Stimulated activated CD4-positive, alpha-beta T cell treated with anti-CD3 and anti-CD28 coated beads, Interleukin-15, amount 100 ng/mL, for 48 hours (primary cell): ENCODE measurements at regions not wholly inside any gene's neighbourhood (a gene's known extent, or its start where the extent isn't known, plus 50 kb on each side); places are given as distances from the start of the nearest gene placed in this dataset.

Source experiments
- DNase-seq, 2 donors: peaks; one replicate each; pipeline ENCODE4 v3.0.0-alpha.2; 2020; ENCODE audit warnings: low read depth in 2 of 2

DNA sequence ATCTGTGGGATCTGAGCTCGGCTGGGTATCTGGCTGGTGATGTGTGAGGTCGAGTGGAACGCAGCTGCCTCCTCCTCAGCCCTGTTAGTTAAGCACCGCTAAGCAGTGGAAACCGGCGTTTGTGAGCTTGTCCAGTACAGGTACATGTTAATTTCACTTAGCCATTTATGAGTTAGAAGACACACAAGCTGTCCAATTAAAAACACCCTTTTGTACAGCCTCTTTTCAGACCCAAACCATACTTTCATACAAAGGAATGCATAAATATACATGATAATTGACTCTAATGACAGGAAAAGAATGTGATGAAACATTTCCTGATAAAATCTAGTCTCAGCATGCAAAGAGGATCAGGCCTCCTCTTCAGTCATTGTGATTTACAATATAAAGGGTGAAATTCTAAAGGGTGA, 163.6 kb upstream of the FAT1 start:
- no peak for DNase-seq

DNA sequence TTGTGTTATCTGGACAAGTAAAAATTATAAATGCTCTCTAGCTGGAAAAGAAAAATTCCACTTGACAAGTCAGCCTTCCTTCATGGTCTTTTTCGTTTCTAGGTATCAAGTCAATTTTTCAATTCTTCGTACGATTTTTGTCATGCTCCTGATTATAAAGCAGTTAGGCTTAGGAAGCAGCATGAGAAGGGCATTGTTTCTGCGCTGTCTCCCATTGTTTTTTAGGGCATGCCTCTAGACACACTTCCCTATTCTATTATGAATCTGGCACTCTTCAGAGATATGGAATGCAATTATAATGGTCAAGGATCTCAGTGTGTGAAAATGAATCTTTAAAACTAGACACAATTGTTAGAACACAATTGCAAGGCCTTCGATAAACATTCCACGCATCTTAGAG, 164.1 kb upstream of the FAT1 start:
- no peak for DNase-seq

DNA sequence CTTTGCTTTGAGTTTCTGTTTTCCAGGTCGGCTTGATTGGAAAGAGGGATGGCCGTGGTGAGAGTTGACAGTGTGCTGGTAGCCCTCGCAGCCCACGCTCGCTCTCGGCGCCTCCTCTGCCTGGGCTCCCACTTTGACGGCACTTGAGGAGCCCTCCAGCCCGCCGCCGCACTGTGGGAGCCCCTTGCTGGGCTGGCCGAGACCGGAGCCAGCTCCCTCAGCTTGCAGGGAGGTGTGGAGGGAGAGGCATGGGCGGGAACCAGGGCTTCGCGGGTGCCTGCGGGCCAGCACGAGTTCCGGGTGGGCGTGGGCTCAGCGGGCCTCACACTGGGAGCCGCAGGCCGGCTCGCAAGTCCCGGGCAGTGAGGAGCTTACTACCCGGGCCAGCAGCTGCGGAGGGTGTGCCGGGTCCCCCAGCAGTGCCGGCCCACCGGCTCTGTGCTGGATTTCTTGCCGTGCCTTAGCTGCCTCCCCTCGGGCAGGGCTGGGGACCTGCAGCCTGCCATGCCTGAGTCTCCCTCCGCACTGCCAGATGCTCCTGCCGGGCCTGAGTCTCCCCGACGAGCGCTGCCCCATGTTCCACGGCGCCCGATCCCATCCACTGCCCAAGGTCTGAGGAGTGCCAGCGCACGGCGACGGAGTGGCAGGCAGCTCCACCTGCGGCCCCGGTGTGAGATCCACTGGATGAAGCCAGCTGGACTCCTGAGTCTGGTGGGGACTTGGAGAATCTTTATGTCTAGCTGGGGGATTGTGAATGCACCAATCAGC, 166.4 kb upstream of the FAT1 start:
- DNase-seq: no peak

DNA sequence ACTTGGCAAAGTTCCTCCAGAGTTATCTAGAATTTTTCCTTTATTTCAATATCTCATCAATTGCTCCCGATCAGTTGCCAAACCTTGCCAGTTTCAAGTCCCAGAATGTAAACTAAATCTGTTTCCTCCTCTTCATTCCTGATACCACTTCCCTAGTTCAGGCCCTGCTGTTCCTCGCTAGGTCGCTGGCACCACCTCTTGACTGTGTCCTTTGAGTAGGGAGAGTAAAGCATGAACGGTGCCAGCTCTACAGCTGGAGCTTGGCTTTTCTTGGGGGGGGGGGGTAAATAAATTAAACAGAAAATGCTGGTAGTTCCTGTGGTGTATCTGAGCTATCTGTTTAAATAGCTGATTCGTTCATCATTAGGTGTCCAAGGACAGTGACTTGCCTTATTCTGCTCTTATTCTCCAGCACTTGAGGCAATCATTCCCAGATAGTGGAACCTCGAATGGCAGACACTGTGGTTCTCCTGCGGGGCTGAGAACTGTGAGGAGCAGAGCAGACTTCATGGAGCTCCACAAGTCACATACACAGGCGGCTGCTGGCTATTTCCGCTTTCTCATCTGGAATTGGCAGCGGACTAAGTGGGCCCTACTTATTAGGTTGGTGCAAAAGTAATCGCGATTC, 168.3 kb upstream of the FAT1 start:
- no peak for DNase-seq

DNA sequence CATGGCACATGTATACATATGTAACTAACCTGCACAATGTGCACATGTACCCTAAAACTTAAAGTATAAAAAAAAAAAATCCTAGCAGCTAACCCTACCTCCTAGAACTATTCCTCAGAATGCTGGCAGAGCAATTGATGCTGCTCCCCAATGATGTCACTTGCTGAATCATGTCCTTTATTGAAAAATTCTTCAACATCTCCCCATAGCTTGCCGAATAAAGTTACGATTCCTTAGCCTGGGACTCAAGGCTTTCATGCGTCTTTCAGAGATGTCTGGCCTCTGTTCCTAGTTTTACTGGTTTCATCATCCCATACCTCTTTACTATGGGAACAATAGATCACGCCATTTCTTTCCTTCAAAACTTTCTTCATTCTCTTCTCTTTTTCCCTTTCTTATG, 174.7 kb upstream of the FAT1 start:
- no peak for DNase-seq

DNA sequence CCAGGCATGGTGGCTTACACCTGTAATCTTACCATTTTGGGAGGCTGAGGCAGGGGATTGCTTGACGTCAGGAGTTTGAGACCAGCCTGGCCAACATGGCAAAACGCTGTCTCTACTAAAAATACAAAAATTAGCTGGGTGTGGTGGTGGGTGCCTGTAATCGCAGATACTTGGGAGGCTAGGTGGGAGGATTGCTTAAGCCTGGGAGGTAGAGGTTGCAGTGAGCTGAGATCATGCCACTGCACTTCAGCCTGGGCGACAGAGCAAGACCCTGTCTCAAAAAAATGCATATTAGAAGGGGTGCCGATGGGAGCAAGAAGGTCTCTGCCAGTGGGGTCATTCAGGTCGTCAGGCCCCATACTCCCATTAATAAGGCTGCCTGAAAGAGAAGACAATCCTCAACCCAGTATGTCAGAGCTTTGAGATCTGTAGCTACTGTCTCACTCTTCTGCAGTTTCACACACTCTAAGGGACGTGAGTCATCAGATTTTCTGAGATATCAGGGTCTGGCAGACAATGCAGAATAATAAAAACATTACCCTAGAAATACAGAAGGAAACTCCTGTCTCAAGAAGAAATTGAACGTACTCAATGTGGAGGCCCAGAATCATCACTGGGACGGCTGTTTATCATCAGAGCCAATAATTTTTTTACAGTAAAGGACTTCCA, 176.7 kb upstream of the FAT1 start:
- no peak for DNase-seq

DNA sequence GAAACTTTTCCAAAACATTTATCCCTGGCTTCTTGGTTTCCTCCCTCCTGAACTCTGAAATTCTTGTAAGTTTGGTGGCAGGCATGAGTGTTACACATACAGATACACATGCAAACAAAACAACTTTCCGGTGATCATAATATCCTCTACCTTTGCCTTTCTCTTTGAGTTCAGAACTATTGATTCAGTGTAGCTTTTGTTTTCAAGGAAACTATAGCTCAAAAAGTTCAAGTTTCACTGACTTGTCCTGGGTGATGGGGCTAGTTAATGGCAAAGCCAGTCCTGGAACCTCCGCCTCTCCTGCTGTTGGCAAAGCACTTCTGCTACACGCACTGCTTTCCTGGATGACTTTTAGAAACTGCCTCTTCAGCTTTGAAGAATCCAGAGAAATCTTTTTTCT, 177.3 kb upstream of the FAT1 start:
- DNase-seq: no peak

DNA sequence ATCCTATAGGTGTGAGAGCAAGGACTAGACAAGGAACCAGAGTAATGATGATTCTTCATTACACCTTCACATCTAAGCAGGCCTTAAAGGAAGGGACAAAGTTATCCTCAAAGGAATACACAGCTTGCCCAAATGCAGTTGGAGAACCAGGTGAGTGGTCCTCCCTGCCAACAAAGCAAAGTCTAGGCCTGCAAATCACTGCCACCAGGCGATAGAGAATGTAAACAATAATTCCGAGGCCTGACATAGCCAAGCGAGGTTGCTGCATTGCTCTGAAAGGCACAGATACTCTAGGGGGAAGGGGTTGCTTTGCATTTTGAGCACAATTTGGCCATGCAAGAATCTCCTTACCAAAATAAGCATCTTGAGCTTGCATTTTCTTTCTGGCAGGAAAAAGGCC, 178.2 kb upstream of the FAT1 start:
- DNase-seq: no peak

DNA sequence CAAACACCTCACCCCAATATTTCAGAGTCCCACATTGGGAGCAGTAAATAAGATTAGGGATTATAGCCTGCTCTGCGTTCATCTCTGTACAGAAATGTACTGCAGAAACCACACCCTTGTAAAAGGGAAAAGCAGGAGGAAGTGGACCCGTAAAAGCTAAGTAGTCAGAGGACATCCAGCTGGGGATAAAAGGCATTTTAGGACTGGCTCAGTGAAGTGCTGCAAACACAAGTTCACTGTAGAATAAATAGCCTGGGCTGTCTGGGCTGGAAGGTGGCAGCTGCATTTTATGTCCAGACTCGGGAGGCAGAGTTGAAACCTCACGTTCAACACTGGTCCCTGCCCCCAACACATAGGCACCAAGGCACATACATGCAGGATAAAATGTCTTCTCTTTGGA, 178.7 kb upstream of the FAT1 start:
- DNase-seq: no peak

DNA sequence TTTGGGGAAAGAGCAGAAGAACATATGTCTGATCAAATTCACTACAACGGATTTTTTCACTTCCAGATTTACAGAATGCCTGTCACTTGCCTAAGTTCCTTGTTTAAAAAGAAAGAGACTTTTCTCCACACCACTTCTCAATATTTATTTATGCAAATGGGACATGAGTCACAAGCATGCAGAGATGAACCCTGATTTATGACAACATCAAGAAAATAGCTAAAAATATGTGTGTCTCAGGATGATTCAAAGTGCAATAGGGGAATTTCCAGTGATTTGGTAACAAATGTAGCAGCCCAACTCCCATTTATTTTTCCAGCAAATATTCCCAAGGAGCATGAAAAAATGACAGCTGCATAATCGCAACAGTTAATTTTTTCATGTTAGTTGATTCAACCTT, 180.4 kb upstream of the FAT1 start:
- no peak for DNase-seq

DNA sequence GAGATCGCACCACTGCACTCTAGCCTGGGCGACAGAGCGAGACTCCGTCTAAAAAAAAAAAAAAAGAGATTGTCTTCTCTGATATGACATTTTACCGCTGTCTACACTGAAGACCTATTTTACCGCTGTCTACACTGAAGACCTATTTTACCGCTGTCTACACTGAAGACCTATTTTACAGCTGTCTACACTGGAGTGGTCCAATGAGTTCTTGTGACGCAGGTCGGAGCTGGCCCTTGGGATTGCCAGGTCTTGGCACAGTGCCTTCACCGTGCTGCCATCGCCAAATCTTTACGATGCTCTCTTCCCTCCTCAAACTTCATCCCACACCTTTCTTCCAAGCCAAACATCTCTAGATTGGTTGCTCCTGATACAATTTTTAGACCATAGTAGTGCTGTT, 183.1 kb upstream of the FAT1 start:
- no peak for DNase-seq

DNA sequence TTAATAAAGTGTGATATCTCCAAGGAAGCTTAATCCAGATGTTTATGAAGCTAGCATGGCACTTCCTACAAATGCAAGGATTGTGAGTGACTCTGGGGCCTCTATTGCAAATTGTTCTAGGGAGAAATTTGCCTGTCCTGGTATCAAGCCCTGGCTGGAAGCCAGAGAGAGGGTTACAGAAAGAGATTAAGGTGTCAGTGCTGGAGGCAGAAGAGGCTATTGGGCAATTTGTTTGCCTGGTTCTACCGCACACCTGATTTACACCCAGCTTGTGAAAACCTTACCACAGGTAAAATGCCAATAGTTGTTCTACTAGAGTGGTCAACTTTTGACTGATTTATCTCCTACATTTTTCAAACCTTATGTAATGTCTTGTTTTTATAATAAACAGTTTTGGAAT, 186.7 kb upstream of the FAT1 start:
- DNase-seq: no peak

DNA sequence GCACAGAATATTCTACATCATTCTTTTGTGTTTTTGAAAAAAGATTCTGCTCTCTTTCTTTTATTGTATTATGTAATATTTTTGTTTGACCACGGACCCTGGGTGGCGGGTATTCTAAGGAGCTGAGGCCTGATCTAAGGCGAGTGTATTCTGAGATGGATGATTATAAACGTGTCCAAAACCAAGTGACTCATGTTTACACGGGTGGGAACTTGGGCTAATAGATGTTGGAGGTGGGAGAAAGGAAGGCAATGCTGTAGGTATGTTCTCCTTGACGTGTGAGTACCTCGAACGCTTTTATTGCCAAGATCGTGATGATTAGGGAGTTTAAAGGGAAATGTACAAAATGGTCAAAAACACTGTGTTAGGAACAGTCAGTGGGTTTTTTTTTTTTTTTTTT, 188.9 kb upstream of the FAT1 start:
- no peak for DNase-seq

DNA sequence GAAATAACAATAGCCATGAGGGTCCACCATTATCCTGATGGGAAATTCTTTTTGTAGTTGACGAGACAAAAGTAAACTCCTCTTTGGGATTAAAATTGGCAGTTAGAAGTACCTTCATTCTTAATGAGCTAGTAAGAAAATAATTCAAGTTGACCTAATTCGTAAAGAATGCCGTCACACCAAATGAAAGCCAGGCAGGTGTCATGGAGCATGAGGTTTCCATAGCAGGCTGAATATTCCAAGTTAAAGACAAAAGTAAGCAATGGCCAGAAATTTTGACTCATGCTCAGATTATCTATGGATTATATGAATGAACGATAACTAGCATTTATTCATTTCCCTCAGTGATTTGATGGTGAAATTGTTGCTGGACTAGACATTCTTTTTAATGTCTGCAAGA, 192.2 kb upstream of the FAT1 start:
- DNase-seq: no peak

DNA sequence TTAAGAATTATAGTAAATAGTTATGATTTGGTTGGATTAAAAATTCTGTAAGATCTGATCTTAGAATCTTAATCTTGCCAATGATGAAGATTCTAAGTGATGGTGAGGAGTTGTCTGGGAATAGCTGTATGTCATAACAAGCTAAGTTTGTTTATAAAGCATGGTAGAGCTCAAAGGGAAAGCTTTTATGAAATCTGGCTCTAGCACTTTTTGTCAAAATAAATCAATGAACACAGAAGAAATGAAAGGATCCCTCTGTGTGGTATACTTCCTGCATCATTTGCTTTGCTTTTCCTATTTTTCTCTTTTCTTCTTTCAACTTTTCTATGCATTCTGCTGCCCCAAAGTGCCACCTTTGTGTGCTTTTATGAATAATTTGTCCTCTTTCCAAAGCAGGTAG, 193.5 kb upstream of the FAT1 start:
- DNase-seq: no peak

DNA sequence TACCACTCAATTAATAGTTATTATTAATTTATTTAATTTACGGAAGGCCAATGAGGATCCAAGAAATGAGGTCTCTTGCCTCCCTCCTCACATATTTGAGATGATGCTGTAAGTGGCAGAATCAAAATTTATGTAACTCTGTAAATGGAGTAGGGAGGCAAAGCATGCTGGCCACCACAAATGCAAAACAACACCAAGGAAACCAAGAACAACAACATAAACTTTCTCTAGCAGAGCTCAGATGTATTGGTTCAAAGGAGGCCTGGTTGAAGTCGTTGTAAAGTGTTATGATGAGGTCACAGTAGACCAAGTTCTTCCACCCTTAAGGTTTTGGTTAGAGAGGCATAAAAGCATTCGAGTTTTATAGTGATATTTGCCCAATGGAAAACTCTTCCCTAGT, 194.8 kb upstream of the FAT1 start:
- no peak for DNase-seq

DNA sequence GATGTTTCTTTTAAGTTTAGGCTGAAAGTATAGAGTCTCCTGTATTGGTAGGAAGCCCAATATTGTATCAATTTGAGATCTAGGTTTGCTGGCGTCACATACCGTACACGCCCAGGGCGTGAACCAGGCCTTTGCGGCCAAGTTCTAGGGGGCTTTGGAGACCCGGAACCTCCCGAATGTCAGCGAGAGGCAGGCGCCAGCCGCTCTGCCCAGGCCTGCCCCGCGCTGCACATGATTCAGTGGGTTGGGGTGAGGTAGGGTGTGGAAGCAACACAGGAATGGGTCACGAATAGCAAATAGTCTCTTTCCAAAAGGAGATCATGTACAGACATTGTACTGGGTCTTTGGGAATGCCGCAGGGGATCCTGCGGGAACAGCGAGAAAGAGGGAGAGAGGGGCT, 195.7 kb upstream of the FAT1 start:
- no peak for DNase-seq

DNA sequence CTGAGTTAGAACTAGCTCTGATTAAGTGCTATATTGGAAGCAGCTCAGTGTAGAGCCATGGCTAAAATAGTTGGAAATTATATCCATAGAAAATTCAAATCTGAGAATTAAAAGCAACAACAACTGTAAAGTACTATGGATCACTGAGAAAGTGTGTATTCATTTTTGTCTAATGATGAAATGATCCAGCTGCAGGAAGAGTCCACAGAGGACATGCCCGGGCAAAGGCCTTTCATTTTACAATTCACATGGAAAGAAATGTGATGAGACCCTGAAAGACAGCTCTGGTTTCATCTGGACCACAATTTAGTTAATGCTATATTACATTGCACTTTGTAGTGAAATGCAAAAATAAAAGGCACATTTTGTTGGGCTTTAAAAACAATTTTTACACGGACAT, 196.8 kb upstream of the FAT1 start:
- DNase-seq: no peak

DNA sequence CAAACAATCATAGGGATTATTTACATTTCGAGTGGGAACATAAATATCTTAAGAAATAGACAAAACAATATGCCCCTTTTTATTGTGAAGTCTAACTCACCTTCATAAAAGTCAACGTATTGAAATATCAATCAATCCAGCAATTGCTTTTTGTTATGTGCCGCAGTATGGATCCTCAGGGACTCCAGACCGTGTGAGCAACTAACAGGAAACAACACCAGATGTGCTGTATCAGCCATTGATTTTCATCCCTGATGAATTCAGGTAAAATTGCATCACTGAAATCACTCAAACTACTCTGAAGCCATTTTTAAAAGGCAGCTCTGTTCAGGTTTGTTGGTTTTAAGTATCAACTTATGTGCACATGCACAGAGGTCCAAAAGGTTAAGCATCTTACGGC, 197.3 kb upstream of the FAT1 start:
- no peak for DNase-seq

DNA sequence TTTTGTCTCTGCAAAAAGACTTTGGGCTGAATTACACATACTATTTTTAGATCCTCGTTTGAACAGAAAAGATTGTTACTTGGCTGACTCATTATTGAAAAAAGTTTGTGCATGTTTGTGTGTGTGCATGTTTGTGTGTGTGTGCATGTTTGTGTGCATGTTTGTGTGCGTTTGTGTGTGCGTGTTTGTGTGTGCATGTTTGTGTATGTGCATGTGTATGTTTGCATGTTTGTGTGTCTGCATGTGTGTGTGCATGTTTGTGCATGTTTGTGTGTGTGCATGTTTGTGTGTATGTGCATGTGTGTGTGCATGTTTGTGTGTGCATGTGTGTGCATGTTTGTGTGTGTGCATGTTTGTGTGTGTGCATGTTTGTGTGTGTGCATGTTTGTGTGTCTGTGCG, 201.1 kb upstream of the FAT1 start:
- no peak for DNase-seq

DNA sequence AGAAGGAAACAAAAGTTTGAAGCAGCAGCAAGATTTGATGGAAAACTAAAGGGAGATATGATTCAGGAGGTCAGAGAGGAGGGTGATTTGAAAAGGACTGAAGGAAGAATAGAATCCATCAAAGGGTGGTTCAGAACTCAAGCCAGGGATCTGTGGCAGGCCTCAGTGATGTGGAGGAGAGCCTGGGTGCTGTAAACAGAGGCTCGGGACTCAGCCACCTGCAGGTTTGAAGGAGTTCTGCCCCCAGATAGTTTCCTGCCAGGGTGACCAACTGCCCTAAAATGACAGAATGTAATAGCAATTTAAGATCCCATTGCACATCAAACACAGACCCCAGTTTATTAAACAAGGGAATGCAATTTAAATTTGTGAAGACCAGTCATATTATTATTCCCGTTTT, 204.0 kb upstream of the FAT1 start:
- no peak for DNase-seq

DNA sequence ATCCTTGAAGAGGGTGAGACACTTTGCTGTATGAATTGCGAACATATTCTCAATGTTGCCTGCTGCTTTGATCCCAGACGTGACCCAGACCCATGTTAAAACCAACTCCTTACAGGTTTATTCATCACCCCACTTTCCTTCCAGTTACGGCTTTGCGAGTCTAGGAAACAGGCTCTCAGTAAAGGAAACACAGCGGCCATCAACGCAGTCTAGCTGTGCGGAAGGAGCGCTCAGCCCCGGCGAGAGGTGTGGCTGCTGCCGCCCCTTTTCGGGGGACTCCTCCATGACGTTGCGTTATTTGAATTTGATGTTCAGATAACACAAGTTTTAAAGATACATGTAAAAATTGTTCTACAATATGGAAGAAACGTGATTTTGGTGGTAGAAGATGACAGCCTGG, 206.4 kb upstream of the FAT1 start:
- no peak for DNase-seq

DNA sequence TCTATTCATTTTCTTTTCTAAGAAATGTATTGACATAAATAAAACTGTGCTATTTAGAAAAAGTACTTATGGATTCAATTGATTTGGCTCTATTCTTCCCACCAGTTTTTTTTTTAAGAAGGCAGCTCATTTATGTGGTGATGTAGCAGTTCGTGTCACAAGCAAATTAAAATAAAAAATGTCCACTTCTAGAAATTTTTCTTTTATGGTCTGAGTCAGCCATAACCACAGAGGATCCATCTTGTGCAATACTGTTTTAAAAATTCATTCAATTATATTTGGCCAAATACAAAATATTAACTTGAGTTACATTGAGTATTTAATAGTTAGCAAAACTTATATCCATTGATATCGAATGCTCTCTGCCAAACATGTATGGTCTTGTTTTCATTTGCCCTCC, 207.9 kb upstream of the FAT1 start:
- DNase-seq: no peak
